HG02588 (cell line): ENCODE measurements at regions not wholly inside any gene's neighbourhood (a gene's known extent, or its start where the extent isn't known, plus 50 kb on each side); places are given as distances from the start of the nearest gene placed in this dataset.
"Not testable (repeated sequence)": the region's sequence is repeated elsewhere in the genome, so short reads cannot be mapped to it uniquely, and the experiment has no call there.

ENCODE experiments used
- ATAC-seq: cut with Tn5 transposase; IDR thresholded peaks from one replicate; pipeline ENCODE4 v1.9.1; 2021; ENCODE audit warnings: mild to moderate bottlenecking, moderate library complexity; ENCODE audit not compliant: unreplicated experiment

DNA sequence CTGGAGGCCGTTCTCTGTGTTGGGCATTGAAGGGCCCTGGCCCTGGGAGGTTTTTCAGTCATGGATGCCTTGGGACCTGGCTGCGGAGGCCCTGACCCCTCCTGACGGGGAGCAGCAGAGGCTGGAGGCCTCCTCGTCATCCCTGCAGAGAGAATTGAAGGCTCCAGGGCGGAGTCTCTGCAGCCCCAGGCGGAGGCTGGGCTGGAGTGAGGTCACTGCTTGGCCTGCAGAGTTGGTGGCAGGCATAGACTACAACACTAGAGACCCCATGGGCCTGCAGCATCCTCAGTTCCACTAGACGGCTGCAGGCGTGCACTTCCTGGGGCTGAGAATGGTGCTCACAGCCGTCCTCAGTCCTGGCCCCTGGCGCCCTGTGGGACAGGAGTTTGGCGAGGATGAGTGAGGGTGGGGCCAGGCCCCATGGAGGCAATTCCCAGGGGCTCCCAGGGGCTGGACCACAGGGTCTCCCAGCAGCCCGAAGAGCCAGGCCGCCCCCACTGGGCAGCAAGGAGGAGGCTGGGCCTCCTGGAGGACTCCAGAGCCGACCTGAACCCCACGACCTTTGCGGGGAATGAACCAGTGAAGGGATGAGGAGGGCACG, 1194.9 kb downstream of the BRD1 start:
- no peak for ATAC-seq

GRCh38 chr22:48631288-48631863, 1196.3 kb downstream of the BRD1 start:
- no peak for ATAC-seq

DNA sequence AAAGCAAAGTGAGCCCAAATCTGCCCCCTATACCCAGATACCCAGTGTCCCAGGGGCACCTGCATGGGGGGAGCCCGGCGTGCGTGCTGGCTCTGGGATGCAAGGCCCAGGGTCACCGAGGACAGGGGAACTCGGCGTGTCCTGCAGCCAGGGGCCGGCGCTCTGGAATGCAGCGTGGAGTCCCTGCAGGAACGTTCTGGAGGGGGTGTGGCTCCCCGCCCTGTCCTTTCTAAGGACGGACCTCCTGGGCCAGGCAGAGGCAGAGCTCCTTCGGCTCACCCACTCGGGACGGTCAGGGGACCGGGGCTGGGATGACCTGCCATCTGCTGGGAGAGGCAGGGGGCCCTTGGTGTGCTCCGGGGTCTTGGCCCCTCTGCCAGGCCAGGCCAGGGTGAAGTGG, 1196.8 kb downstream of the BRD1 start:
- ATAC-seq, result no peak

GRCh38 chr22:48630433-48630754, 1197.3 kb downstream of the BRD1 start:
- no peak for ATAC-seq

- ATAC-seq, result no peak
Measured at GRCh38 chr22:48629631-48630432, 1197.8 kb downstream of the BRD1 start.

- no peak for ATAC-seq
Measured at GRCh38 chr22:48628891-48629543, 1198.7 kb downstream of the BRD1 start.

- ATAC-seq, result no peak
Measured at GRCh38 chr22:48627966-48628365, 1199.7 kb downstream of the BRD1 start.

DNA sequence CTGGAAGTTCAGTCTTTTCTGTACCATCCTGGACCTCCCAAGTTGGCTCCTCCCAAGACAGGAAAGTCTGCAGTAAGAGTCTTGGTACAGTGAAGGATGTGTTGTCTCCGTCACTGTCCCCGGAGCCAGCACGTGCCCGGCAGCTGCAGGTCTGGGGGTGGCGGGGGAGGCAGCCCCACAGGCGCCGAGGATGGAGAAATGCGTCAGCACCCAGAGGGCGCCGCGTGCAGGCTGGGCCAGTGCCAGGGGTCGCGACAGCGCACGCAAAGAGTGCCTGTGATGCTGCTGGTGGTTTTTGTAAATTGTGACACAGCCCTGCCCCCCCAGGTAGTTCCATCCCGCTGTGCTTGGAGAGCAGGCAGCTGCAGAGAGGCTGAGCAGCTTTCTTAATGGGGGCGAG, 1200.5 kb downstream of the BRD1 start:
- ATAC-seq, result no peak

DNA sequence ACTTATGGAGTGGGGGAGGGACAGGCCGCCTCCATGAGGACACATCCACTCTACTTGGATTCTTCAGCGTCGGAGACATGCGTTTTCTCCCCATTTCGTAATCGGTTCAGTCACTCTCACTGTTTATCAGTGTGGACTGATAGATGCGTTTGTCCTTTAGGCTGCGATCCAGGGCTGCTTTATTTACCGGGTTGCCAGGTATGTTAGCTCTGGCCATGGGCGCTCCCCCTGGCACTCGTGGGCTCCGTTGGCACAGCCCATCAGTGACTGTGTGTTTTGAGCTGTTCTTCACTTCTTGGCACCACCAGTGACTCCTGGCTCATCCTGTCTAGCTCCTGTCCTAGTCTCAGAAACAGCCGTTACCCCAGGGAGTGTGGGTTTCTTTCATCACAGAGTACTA, 1203.3 kb downstream of the BRD1 start:
- ATAC-seq, result no peak

GRCh38 chr22:48622891-48623545, 1204.7 kb downstream of the BRD1 start:
- ATAC-seq, result no peak

DNA sequence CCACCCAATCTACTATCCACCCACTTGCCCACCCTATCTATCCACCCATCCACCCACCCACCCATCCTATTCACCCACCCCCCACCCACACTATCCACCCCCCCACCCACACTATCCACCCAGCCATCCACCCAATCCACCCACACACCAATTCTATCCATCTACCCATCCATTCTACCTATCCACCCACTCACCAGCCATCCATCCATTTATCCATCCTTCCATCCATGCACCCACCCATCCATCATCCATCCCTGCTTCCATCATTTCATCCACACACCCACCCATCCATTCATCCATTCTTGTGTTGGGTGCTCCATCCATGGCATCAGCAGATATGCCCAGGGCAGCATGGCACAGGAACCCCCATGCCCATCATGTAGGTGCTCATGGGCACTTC, 1206.6 kb downstream of the BRD1 start:
- ATAC-seq, result no peak

- ATAC-seq, result not testable (repeated sequence)
Measured at GRCh38 chr22:48620460-48620859, 1207.2 kb downstream of the BRD1 start.

DNA sequence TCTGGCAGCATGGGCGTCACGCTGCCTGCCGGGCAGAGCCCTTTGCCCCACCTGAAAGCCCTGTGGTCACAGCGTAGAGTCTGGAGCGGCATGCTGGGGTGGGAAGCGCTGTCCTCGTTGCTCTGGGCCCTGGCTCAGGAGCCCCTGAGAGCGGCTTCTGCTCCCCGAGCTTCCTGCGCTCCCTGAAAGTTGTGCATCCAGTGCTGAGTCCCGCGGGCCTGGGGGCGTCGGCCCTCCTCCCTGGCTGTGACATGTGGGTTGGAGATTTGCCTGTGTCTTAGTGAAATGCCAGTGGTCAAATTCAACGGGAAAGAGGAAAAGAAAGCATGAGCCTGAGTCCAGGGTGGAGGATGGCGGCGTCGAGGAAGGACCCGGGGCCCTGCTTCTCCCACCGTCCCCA, 1208.0 kb downstream of the BRD1 start:
- no peak for ATAC-seq

DNA sequence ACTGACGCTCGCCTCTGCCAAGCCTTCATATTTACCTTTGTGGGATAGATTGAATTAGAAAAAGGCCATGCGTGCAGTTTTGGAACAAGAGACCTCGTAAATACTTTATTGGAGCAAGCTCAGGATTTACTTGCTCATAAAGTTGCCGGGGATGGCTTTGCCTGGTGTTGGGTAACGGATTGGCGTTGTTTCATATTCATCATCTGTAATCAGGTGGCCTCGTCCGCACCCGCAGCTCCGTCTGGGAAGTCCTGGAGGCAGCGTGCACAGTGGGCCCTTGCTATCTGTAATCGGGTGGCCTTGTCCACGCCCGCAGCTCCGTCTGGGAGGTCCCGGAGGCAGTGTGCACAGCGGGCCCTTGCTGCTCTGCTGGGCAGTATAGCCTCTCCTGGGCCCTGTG, 1209.3 kb downstream of the BRD1 start:
- no peak for ATAC-seq

DNA sequence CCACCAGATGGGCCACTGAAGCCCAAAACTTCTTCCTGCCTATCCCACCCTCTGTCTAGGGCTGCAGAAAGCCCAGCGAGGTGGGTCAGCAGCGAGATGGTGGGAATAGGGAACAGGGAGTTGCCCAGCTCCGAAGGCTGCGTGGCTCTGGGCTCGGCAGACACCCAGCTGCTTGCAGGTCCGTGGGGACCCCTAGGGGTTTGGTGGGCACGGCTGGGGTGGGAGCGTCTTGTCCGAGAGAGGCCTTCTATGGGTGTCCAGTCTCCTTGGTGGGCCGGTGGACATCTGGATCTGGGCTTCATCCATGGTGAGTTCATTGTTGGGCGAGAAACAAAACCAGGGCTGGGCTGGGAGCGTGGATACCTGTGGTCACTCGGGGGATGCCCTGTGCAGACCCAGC, 1211.0 kb downstream of the BRD1 start:
- no peak for ATAC-seq

- ATAC-seq, result no peak
Measured at GRCh38 chr22:48615171-48616008, 1212.3 kb downstream of the BRD1 start.

GRCh38 chr22:48613566-48614200, 1214.0 kb downstream of the BRD1 start:
- no peak for ATAC-seq

- no peak for ATAC-seq
Measured at GRCh38 chr22:48612077-48612995, 1215.3 kb downstream of the BRD1 start.

GRCh38 chr22:48609279-48609865, 1218.3 kb downstream of the BRD1 start:
- no peak for ATAC-seq
